Upper lobe of right lung (tissue), 1 donor: ENCODE measurements at regions not wholly inside any gene's neighbourhood (a gene's known extent, or its start where the extent isn't known, plus 50 kb on each side); places are given as distances from the start of the nearest gene placed in this dataset.

Experiments used
- ATAC-seq: fragments of 200-7000 bp; cut with Tn5 transposase; one replicate; pipeline ENCODE4 v1.9.1; 2020; ENCODE audit warnings: mild to moderate bottlenecking, moderate library complexity
- DNase-seq: peaks from one replicate; pipeline ENCODE4 v3.0.0-alpha.2; 2020
- H3K27ac ChIP-seq: fragments of 200-600 bp; one replicate; pipeline ENCODE4 v1.8.0; 2022
- H3K27me3 ChIP-seq: fragments of 200-600 bp; one replicate; pipeline ENCODE4 v1.8.0; 2022; ENCODE audit warnings: mild to moderate bottlenecking
- H3K36me3 ChIP-seq: fragments of 200-600 bp; one replicate; pipeline ENCODE4 v1.8.0; 2022
- H3K4me1 ChIP-seq: fragments of 200-600 bp; one replicate; pipeline ENCODE4 v1.8.0; 2022
- H3K4me3 ChIP-seq: fragments of 200-600 bp; one replicate; pipeline ENCODE4 v1.8.0; 2022; ENCODE audit warnings: mild to moderate bottlenecking
- H3K9me3 ChIP-seq: fragments of 200-600 bp; one replicate; pipeline ENCODE4 v1.8.0; 2022
- CTCF ChIP-seq: fragments of 200-600 bp; IDR thresholded peaks from one replicate; pipeline ENCODE4 v1.8.0; 2022; ENCODE audit warnings: antibody characterized with exemption
- intact Hi-C: fragments of 100-400 bp; cut with DNase I; formaldehyde crosslinking; loops from one replicate; pipeline ENCODE4 v1.11.0; 2022
- donor health status: DM: no; HTN: yes; CAD: no; lungs with severe emphysema.

- ATAC-seq (no peak), DNase-seq (no peak)
- TF ChIP-seq CTCF, result no peak
- Histone ChIP-seq H3K4me1 (no peaks in the 10 kb centered on the region), H3K27ac (no peak overlapping the region), H3K27me3 (no peaks in the 10 kb centered on the region), H3K4me3 (no peak overlapping the region), H3K9me3 (no peaks in the 10 kb centered on the region), H3K36me3 (no peaks in the 10 kb centered on the region)
- intact Hi-C loops, result no loop called here
Observed at GRCh38 chr13:53863520-53863919, 834.9 kb downstream of the OLFM4 start.

GRCh38 chr13:53873558-53873957, 844.9 kb downstream of the OLFM4 start:
- TF ChIP-seq CTCF, result no peak
- Histone ChIP-seq H3K36me3 (no peaks in the 10 kb centered on the region), H3K27ac (no peak overlapping the region), H3K4me1 (no peaks in the 10 kb centered on the region), H3K9me3 (no peaks in the 10 kb centered on the region), H3K4me3 (no peak overlapping the region), H3K27me3 (no peaks in the 10 kb centered on the region)
- DNase-seq (no peak), ATAC-seq (no peak)
- intact Hi-C loops, result no loop called here

- H3K4me3 ChIP-seq, result no peak overlapping the region
- H3K36me3 ChIP-seq, result no peaks in the 10 kb centered on the region
- H3K27me3 ChIP-seq, result no peaks in the 10 kb centered on the region
- ATAC-seq (no peak), DNase-seq (no peak)
- no peak for TF ChIP-seq CTCF
- H3K9me3 ChIP-seq, result no peaks in the 10 kb centered on the region
- no peaks in the 10 kb centered on the region for H3K4me1 ChIP-seq
- H3K27ac ChIP-seq, result no peak overlapping the region
- intact Hi-C loops, result no loop called here
Observed at GRCh38 chr13:53878861-53879260, 850.2 kb downstream of the OLFM4 start.

GRCh38 chr13:53885997-53886396, 857.4 kb downstream of the OLFM4 start:
- DNase-seq (no peak), ATAC-seq (no peak)
- intact Hi-C loops, result no loop called here
- Histone ChIP-seq H3K4me3 (no peak overlapping the region), H3K4me1 (no peaks in the 10 kb centered on the region), H3K27me3 (no peaks in the 10 kb centered on the region), H3K36me3 (no peaks in the 10 kb centered on the region), H3K9me3 (no peaks in the 10 kb centered on the region), H3K27ac (no peak overlapping the region)
- TF ChIP-seq CTCF, result no peak

- Histone ChIP-seq H3K36me3 (no peaks in the 10 kb centered on the region), H3K4me1 (no peaks in the 10 kb centered on the region), H3K27me3 (no peaks in the 10 kb centered on the region), H3K4me3 (no peak overlapping the region), H3K9me3 (no peaks in the 10 kb centered on the region), H3K27ac (no peak overlapping the region)
- intact Hi-C loops, result no loop called here
- TF ChIP-seq CTCF, result no peak
- no peak for DNase-seq
- no peak for ATAC-seq
Observed at GRCh38 chr13:53890696-53891095, 862.1 kb downstream of the OLFM4 start.

- no peak for TF ChIP-seq CTCF
- Histone ChIP-seq H3K9me3 (no peaks in the 10 kb centered on the region), H3K4me3 (no peak overlapping the region), H3K4me1 (no peaks in the 10 kb centered on the region), H3K27me3 (no peaks in the 10 kb centered on the region), H3K27ac (no peak overlapping the region), H3K36me3 (no peaks in the 10 kb centered on the region)
- DNase-seq (no peak), ATAC-seq (no peak)
- intact Hi-C loops, result no loop called here
Observed at GRCh38 chr13:53901593-53901992, 873.0 kb downstream of the OLFM4 start.
